CD4-positive, alpha-beta T cell treated with Interleukin-4 for 4 hours (primary cell): ENCODE measurements at regions not wholly inside any gene's neighbourhood (a gene's known extent, or its start where the extent isn't known, plus 50 kb on each side); places are given as distances from the start of the nearest gene placed in this dataset.

Source experiments
- DNase-seq: peaks from one replicate; pipeline ENCODE4 v3.0.0-alpha.2; 2020

GRCh38 chr13:73693215-73693614, 441.0 kb downstream of the KLF12 start:
- no peak for DNase-seq

- no peak for DNase-seq
Measured at GRCh38 chr13:73691891-73692290, 442.3 kb downstream of the KLF12 start.

GRCh38 chr13:73687929-73688328, 446.3 kb downstream of the KLF12 start:
- DNase-seq, result no peak

- DNase-seq, result no peak
Measured at GRCh38 chr13:73687087-73687486, 447.1 kb downstream of the KLF12 start.

- no peak for DNase-seq
Measured at GRCh38 chr13:73684750-73685149, 449.5 kb downstream of the KLF12 start.

GRCh38 chr13:73684286-73684685, 449.9 kb downstream of the KLF12 start:
- DNase-seq, result no peak

- no peak for DNase-seq
Measured at GRCh38 chr13:73683746-73684145, 450.5 kb downstream of the KLF12 start.

- DNase-seq, result no peak
Measured at GRCh38 chr13:73681779-73682178, 452.4 kb downstream of the KLF12 start.

- no peak for DNase-seq
Measured at GRCh38 chr13:73681015-73681414, 453.2 kb downstream of the KLF12 start.

GRCh38 chr13:73677048-73677601, 457.1 kb downstream of the KLF12 start:
- DNase-seq, result no peak

GRCh38 chr13:73676550-73677047, 457.6 kb downstream of the KLF12 start:
- DNase-seq, result no peak

- no peak for DNase-seq
Measured at GRCh38 chr13:73675821-73676220, 458.4 kb downstream of the KLF12 start.

- DNase-seq, result no peak
Measured at GRCh38 chr13:73674570-73674969, 459.6 kb downstream of the KLF12 start.

- DNase-seq, result no peak
Measured at GRCh38 chr13:73673931-73674330, 460.3 kb downstream of the KLF12 start.

GRCh38 chr13:73672492-73672891, 461.7 kb downstream of the KLF12 start:
- DNase-seq, result no peak

- no peak for DNase-seq
Measured at GRCh38 chr13:73671732-73672131, 462.5 kb downstream of the KLF12 start.

- no peak for DNase-seq
Measured at GRCh38 chr13:73671011-73671410, 463.2 kb downstream of the KLF12 start.

GRCh38 chr13:73667756-73668155, 466.4 kb downstream of the KLF12 start:
- DNase-seq, result no peak

- no peak for DNase-seq
Measured at GRCh38 chr13:73665261-73665660, 468.9 kb downstream of the KLF12 start.

- DNase-seq, result no peak
Measured at GRCh38 chr13:73664851-73665250, 469.4 kb downstream of the KLF12 start.

- no peak for DNase-seq
Measured at GRCh38 chr13:73662833-73663232, 471.4 kb downstream of the KLF12 start.

- no peak for DNase-seq
Measured at GRCh38 chr13:73661687-73662425, 472.3 kb downstream of the KLF12 start.

- no peak for DNase-seq
Measured at GRCh38 chr13:73661066-73661465, 473.1 kb downstream of the KLF12 start.

- no peak for DNase-seq
Measured at GRCh38 chr13:73658639-73659038, 475.6 kb downstream of the KLF12 start.
